OCI-LY3 (cell line): ENCODE measurements at regions not wholly inside any gene's neighbourhood (a gene's known extent, or its start where the extent isn't known, plus 50 kb on each side); places are given as distances from the start of the nearest gene placed in this dataset.

ENCODE experiments used
- CTCF ChIP-seq: fragments of 200-600, 300-600 bp; sonication (generic); IDR thresholded peaks from 2 replicates; pipeline ENCODE4 v1.5.1; 2014; ENCODE audit warnings: antibody characterized with exemption, low read length, low read depth
- EZH2phosphoT487 ChIP-seq: fragments of 200-600 bp; shearing (Covaris generic); IDR thresholded peaks from 2 replicates; pipeline ENCODE4 v1.6.1; 2018; ENCODE audit warnings: antibody characterized with exemption, mixed run types, low read depth

GRCh38 chr11:110971140-110971539, 258.9 kb upstream of the ARHGAP20 start:
- TF ChIP-seq CTCF (no peak), EZH2phosphoT487 (no peak)
